ENCODE measurements at regions not wholly inside any gene's neighbourhood (a gene's known extent, or its start where the extent isn't known, plus 50 kb on each side); places are given as distances from the start of the nearest gene placed in this dataset.
"Not testable (repeated sequence)": the region's sequence is repeated elsewhere in the genome, so short reads cannot be mapped to it uniquely, and the experiment has no call there.

GRCh38 chr13:50133358-50133953, 118.2 kb downstream of the KCNRG start:
- no peak for FAIRE-seq
- no peak overlapping the region for H3K4me3 ChIP-seq (ENCODE audit: low read depth, low read length)
- no peaks in the 10 kb centered on the region for H3K36me3 ChIP-seq (ENCODE audit: control insufficient read depth, insufficient read depth, low read length)
- H3K27me3 ChIP-seq (ENCODE audit: control insufficient read depth, insufficient read depth, low read length) = peaks cover 19% of the 10 kb centered on the region
- DNase-seq (ENCODE audit: low read depth) = no peak
- TF ChIP-seq CTCF (IDR thresholded peaks at IDR 0.05; ENCODE audit: insufficient read depth, low read length, severe bottlenecking) = no peak

- no peak for FAIRE-seq
- TF ChIP-seq CTCF (IDR thresholded peaks at IDR 0.05; ENCODE audit: insufficient read depth, low read length, severe bottlenecking) = no peak
- Histone ChIP-seq H3K4me3 (ENCODE audit: low read depth, low read length) (no peak overlapping the region), H3K27me3 (ENCODE audit: control insufficient read depth, insufficient read depth, low read length) (peaks cover 5% of the 10 kb centered on the region), H3K36me3 (ENCODE audit: control insufficient read depth, insufficient read depth, low read length) (no peaks in the 10 kb centered on the region)
- DNase-seq (ENCODE audit: low read depth) = no peak
Measured at GRCh38 chr13:50136226-50136625, 121.0 kb downstream of the KCNRG start.

- Histone ChIP-seq H3K36me3 (ENCODE audit: control insufficient read depth, insufficient read depth, low read length) (no peaks in the 10 kb centered on the region), H3K27me3 (ENCODE audit: control insufficient read depth, insufficient read depth, low read length) (peaks cover 3% of the 10 kb centered on the region), H3K4me3 (ENCODE audit: low read depth, low read length) (no peak overlapping the region)
- DNase-seq (ENCODE audit: low read depth) (no peak), FAIRE-seq (no peak)
- TF ChIP-seq CTCF (IDR thresholded peaks at IDR 0.05; ENCODE audit: insufficient read depth, low read length, severe bottlenecking) = no peak
Measured at GRCh38 chr13:50136678-50137077, 121.4 kb downstream of the KCNRG start.

- not testable (repeated sequence) for FAIRE-seq; H3K27me3 ChIP-seq (ENCODE audit: control insufficient read depth, insufficient read depth, low read length)
Measured at GRCh38 chr13:50139435-50139934, 124.2 kb downstream of the KCNRG start.

GRCh38 chr13:50140153-50140552, 124.9 kb downstream of the KCNRG start:
- Histone ChIP-seq H3K27me3 (ENCODE audit: control insufficient read depth, insufficient read depth, low read length) (no peaks in the 10 kb centered on the region), H3K36me3 (ENCODE audit: control insufficient read depth, insufficient read depth, low read length) (no peaks in the 10 kb centered on the region), H3K4me3 (ENCODE audit: low read depth, low read length) (no peak overlapping the region)
- TF ChIP-seq CTCF (IDR thresholded peaks at IDR 0.05; ENCODE audit: insufficient read depth, low read length, severe bottlenecking) = no peak
- FAIRE-seq = no peak
- no peak for DNase-seq (ENCODE audit: low read depth)

More at GRCh38 chr13:50139435-50139934, 124.2 kb downstream of the KCNRG start:
- H3K4me3 ChIP-seq (ENCODE audit: low read depth, low read length); H3K36me3 ChIP-seq (ENCODE audit: control insufficient read depth, insufficient read depth, low read length); DNase-seq (ENCODE audit: low read depth): not testable (repeated sequence)

GRCh38 chr13:50140581-50141374, 125.5 kb downstream of the KCNRG start:
- Histone ChIP-seq H3K36me3 (ENCODE audit: control insufficient read depth, insufficient read depth, low read length) (no peaks in the 10 kb centered on the region), H3K27me3 (ENCODE audit: control insufficient read depth, insufficient read depth, low read length) (no peaks in the 10 kb centered on the region), H3K4me3 (ENCODE audit: low read depth, low read length) (no peak overlapping the region)
- DNase-seq (ENCODE audit: low read depth) (no peak), FAIRE-seq (no peak)
- TF ChIP-seq CTCF (IDR thresholded peaks at IDR 0.05; ENCODE audit: insufficient read depth, low read length, severe bottlenecking) = no peak

Data from bronchial epithelial cell (primary cell).